NCI-H187 treated with DMSO at 0.1 percent for 48 hours (cell line): ENCODE measurements at regions not wholly inside any gene's neighbourhood (a gene's known extent, or its start where the extent isn't known, plus 50 kb on each side); places are given as distances from the start of the nearest gene placed in this dataset.
A peak's percentile ranks its signal among the peaks of the same experiment; 100 is the strongest.
"Not testable (repeated sequence)": the region's sequence is repeated elsewhere in the genome, so short reads cannot be mapped to it uniquely, and the experiment has no call there.

Experiments
- DNase-seq: peaks from one replicate; lab custom pipeline; 2025; lab: John Stamatoyannopoulos, UW

DNA sequence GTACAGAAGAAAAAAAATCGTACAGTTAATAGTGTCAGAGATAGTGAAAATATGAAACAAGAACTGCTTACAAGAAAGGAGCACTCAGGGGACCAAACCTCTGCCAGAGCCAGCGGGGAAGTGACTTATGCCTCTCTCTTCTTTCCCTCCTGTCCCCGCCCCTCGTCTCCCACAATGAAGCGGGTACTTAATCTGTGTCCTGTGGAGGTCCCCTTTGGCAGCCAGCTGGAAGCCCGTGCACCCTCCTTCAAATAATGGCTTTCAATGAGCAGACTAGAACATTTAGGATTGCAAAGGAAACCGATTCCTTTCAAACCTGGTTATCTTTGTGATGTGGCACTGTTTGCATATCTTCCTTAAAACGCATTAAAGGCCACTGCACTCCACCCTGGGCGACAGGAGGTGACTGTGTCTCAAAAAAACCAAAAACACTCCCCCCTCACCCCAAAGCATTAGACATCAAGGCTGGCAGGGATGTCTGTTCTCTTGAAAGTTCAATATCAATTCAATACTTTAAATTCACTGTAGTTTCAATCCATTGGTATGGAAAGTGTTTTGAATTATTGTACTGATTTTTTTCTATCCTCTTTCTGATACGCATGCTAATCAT is 51.7 kb downstream of the PPIAL4C start:
- DNase-seq, result not testable (repeated sequence)

DNA sequence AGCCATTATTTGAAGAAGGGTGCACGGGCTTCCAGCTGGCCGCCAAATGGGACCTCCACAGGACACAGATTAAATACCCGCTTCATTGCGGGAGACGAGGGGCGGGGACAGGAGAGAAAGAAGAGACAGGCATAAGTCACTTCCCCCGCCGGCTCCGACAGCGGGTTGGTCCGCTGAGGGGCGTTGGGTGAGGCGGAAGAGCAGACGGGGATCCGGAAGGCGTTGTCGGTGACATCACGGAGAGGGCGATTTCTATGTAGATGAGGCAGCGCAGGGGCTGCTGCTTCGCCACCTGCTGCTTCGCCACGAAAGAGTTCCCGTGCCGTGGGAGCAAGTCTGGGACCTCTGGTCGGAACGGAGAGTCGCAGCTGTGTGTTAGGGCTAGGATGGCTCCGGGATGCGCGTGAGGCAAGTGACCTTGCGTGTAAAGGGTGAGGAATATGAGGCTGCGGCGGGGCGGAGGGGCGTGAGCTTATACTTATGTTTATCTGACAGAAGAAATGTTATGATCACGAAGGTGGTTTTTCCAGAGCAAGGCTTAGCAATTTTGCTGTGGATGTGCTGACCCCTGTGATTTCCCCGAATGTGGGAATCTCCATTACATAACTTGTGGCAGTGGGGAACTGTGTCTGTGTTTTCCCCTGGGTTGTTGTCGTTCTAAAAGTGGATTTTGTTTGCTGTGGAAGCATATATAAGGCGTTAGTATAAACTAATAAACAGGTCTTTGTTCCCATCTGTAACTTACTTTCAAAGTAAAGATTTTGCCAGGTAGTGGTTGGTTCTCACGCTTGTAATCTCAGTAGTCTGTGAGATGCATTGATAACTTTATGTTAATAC is 52.9 kb downstream of the PPIAL4C start:
- DNase-seq, result peak; percentile 65

DNA sequence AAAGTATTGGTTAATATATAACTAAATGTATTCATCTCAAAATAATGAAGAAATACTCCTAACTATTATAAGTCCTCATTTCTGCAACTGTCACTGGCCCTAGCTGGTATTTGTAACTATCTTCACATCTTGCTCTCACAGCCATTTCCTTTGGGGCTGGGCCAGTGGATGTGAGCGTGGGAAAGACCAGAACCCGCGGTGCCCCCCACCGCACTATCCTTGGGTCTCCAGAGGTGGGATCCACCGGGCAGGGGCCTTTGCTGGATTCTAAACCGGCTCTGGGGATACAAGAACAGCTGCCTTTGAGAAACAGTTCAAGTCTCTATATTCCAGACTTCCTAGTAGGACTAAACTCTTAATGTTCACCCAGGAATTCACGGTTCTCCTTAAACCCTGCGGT is 54.8 kb downstream of the PPIAL4C start:
- DNase-seq, result not testable (repeated sequence)

DNA sequence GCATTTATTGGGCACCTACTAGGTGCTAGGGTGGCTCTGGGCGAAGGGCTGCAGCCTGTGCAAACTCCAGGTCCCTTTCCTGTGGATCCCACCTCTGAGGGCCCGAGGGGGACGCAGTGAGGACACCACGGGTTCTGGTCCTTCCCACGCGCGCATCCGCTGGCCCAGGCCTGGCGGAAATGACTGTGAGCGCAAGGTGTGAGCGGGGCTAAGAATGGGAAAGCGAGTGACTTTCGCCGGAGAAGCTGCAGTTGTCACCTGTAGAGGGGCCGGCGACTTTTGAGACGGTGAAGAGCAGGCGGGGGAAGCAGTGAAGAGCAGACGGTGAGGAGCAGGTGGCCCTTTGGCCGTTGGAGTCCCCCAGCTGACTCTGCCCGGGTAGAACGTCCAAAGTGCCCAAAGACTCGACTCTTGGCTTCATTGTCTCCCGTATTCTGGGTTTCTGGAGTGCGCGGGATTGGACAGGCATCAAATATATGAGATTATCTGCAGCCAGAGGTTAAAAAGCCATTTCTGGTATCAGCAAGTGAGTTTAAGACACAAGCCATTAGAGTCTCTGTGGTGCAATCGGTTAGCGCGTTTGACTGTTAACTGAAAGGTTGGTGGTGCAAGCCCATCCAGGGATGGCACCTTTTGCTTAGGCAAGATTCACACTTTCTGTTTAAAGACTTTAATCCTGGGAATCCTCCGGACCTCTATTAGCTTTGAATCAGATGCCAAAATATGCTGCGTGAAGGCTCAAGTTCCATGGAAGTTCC is 55.4 kb downstream of the PPIAL4C start:
- DNase-seq, result not testable (repeated sequence)

DNA sequence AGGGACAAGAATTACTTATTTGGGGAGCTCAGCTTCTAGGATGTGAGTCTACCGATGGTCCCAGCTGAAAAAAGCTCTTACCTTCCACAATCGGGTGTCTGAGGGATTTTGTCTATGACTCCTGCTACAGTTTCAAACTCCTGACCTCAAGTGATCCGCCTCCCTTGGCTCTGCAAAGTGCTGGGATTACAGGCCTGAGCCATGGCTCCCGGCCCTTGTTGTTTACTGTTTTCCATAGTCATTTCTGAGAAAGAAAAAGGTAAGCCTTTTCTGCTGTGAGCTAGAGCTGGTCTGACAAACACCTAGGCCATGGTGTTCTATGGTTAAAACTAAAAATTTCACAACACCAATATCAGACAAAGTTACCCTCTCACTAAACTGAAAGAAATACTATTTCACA is 57.5 kb downstream of the PPIAL4C start:
- DNase-seq, result not testable (repeated sequence)

DNA sequence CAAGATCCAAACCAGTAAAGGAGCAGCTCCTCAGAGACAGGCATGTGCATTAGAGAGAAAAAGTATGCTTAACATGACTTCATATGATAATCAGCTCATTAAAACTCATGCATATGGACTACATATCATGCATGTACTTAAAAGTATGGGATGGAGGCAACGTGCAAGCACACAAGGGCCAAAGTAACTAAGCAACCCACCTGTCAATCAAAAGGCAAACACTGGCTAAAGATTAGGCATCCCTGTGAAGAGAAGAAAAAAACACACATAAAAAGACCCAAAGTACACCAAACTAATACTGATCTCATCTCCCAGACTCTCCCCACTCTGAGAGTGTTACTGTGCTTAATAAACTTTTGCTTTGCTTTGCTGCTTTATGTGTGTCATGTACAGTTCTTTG is 61.2 kb downstream of the PPIAL4C start:
- not testable (repeated sequence) for DNase-seq

DNA sequence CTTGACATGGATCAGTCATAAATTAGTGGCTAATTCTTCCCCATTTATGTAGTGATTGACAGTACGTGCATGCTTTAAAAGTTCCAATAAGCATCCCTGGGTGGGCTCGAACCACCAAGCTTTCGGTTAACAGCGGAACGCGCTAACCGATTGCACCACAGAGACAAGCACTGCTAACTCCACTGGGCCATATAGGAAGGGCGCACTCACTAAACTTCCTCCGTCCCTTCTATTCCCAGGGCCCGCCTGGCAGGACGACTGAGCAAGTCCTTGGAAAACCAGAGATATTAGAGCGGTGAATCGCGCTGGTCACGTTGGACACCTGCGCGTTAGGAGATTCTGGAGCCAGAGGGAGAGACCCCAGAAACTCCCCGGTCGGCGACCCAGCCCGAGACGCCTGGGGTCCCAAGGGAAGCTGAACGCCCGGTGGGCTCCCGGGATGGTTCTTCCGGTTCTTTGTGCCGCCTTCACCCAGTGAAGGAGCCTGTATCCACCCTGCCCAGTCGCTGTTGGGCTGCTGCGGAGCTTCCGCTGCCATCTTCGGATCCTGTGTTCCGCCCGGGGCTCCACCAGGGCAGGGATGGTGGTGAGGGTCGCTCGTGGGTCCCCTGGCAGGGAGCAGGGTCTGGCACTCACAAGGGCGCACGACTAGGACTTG is 62.8 kb downstream of the PPIAL4C start:
- not testable (repeated sequence) for DNase-seq

DNA sequence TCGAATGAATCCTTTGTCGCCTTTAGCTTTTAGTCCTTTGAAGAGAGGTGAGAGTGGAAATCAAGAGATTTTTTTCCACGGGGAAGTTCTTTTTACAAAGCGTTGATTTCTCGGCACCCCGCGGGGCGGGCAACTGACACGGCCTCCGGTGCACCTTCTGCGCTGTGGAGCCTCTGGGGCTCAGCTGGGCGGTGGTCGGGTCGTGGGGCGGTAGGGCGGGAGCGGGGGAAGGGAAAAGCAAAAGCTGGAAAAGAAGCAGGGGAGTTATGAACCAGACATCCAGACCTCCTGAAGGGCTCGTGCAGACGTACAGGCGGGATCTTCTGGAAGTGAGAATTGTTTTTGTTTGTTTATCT is 63.3 kb downstream of the PPIAL4C start:
- not testable (repeated sequence) for DNase-seq

DNA sequence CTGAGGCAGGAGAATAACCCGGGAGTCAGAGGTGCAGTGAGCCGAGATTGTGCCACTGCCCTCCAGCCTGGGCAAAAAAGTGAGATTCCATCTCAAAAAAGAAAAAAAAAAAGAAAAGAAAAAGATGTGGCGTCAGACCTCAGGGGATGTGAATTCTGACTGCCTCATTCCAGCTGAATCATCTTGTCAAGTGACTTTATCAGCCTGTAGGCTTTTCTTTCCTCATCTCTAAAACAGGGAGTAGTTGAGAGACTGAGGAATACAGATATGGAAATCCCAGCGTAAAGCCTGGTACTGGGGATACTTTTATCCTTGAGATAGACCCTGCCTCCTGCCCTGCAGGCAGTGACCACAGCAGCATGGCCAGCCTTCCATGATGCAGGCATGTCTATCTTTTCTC is 74.1 kb downstream of the PPIAL4C start:
- not testable (repeated sequence) for DNase-seq

DNA sequence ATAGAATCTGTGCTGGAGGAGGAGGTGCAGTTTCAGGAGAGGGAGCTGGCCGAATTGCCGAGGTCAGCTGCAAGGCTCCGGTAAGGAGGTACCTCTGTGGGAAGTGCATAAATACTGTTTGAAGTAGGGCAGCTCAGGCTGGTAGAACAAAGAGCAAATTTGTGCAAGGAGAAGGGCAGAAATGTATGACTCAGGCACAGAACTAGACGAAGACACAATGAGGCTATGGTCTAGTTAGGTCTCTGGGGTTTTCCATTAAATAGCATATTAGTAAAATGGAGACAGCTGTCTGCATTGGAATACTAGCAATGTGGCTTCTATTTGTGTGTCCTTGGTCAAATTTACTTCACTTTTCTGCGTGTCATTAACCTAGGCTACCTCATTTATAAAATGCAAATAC is 74.5 kb downstream of the PPIAL4C start:
- DNase-seq, result not testable (repeated sequence)

DNA sequence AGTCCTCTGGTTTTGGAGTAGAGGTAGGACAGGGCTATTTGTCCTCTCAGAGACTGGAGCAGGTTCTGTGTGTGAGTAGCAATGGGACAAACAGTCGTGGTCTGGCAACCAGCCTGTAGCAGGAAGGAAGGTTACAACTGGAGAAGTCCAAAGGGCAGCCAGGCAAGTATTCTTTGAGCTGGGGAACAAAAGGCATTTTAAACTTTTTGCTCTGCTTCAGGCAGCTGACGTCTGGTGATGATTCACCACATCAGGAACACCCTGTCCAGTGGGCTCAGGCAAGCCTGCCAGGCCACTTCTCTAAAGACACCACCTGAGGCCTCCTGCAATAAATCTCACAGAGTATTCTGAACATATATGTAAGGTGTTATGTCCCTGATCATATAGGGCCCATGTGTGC is 81.0 kb downstream of the PPIAL4C start:
- DNase-seq, result not testable (repeated sequence)

DNA sequence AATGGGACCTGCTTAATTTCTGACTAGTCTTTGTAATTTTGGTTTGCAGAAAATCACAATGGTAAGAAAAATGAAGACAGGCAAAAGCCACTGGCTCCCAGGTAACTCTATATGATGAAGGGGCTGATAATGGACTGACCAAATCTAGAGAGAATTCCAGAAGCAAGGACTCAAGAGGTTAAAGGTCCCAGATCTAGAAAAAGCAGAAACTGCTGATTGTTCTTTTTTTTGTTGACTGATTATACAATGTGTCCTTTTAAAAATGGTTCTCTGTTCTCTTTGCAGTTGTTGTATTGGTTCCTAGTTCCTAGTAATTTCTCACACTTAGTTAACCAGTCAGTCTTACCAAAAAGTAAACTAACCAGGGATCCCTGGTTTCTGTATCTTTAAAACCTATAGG is 81.4 kb downstream of the PPIAL4C start:
- DNase-seq, result not testable (repeated sequence)

DNA sequence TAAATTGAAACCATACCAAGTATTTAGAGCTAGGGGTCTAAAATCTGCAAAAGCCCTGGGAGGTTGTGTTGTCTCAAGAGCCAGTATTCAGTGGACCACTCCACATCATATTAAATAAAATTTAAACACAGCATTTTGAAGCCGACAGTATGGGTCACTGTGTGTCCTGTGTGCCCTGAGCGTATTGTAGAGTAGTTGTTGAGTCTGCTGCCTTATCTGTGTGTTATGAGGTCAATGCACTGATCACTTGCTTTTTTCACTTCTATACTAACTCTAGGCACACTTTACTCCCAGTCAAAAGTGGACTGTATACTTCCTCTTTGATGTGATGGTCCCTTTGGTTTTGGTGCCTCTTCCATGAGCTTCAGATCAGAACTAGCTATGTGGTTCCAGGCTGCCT is 81.9 kb downstream of the PPIAL4C start:
- DNase-seq, result not testable (repeated sequence)

DNA sequence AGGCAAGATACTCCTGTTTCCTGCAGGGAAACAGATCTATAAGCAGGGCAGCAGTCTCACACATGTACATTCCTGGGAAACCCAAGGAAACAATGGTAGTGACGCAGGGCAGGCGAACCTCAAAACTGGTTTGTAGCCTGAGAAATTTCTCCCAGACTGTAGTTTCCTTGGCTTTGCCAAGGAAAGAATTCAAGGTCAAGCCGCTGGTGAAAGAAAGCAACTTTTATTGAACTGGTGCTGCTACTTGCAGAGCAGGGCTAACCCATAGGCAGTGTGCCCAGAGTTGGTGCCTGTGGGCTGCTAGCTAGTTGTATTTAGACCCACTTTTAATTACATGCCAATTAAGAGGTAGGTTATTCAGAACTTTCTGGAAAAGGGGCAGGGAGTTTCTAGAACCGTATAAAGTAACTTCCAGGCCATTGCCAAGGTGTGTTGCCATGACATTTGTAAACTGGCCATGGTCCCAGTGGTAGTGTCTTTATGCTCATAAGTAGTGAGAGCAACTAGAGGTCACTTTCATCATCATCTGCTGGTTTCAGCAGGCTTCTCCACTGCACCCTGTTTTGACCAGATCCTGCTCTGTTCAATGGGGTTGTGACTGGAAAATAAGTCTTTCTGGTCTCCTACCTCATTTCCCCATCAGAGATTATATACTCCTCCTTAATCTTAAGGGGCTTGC is 89.7 kb downstream of the PPIAL4C start:
- not testable (repeated sequence) for DNase-seq

DNA sequence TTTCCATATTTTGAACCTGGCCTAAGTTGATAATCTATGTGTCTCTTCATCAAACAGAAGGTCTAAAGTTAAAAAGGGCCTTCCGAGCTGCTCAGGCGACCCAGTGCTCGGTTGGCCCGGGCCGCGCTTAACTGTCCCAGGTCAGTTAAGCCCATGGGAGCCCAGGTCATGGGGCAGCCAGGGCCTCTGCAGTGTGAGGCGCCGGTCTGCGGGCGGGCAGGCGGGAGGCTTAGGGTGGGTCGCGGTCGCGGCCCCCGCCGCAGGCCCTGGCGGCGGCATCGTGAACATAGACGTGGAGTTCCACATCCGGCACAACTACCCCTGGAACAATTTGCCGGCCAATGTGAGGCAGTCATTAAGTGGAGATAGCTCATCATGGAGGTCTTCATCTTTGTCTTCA is 91.3 kb downstream of the PPIAL4C start:
- not testable (repeated sequence) for DNase-seq

DNA sequence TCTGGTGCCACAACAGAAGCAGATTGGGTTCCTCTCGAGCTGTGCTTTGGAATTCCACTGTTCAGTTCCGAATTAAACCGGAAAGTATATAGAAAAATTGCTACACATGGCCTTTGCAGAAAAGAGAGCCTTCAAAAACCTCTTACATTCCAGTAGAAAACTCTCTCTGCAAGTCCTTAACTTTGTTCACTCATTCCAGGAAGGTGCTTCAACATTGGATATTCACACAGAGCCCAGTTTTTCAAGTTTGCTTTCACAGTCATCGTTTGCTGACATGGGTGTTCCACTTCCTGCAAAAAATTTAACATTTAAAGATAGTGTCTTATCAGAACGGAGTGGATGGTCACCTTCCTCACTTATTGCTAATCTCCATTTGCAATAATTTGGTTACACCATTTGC is 93.7 kb downstream of the PPIAL4C start:
- DNase-seq, result not testable (repeated sequence)

DNA sequence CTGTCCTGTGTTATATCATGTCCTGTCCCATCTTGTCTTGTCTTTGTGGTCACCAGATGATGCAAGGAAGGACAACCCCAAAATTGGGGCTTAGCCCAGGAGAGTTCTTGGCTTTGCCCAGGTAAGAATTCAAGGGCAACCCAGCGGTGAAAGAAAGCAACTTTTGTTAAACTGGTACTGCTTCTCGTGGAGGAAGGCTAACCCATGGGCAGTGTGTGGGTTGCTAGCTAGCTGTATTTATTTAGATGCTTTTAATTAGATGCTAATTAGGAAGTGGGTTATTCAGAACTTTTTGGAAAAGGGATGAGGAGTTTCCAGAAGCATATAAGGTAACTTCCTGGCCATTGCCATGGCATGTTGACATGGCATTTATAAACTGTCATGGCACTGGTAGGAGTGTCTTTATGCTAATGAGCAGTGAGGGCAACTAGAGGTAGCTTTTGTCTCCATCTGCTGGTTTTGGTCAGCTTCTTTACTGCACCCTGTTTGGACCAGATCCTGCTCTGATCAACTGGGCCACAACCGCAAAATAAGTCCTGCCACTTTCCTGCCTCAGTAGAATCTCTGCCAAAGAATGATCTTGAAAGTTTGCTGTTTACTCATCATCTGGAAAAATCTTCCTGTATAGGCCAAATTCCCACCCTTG is 95.8 kb upstream of the FCGR1A start:
- DNase-seq, result not testable (repeated sequence)

DNA sequence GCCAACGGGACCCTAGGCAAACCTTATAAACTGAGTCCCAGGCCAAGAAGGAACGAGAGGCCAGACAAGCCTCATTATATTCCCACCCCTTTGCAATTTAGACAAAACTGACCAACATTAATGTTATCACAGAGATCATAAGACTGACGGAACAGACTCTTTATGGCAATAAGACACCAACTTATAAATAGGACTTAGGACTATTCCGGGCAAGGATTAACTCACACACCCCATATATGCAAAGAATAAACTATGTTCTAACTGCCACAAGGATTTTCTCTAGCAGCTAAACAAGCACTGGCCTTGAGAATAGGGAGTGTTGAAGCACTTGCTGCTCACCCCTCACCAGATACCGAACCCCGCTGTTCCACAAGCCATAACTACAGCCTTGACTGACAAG is 91.1 kb upstream of the FCGR1A start:
- not testable (repeated sequence) for DNase-seq

DNA sequence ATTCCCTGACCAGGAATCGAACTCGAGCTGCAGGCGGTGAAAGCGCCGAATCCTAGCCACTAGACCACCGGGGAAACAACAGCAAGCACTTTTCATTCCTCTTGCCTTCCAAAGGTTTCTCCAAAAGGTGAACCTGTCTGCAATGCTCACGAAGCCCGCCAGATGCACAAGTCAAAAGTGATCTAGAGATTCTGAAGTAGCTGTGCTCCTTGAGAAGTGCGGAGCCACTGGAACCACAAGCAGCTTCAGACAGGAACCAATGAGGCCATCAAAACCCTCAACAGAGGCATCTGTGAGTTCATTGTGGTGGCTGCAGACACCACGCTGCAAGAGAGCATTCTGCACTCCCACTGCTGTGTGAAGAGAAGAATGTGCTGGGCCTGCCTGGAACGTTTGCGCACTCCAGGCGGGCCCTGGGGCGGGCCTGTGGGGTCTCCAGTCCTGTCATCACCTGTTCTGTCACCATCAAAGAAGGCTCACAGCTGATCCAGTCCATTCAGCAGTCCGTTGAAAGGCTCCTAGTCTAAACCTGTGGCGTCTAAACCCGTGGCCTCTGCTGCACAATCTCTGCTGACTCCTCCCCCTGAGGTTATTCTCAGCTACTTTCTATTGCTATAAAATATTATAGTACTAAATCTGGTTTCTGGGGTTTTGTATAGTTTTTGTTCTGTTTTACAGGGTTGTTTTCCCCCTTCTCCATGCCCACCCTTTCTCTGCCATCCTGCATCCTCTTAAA is 89.5 kb upstream of the FCGR1A start:
- not testable (repeated sequence) for DNase-seq

DNA sequence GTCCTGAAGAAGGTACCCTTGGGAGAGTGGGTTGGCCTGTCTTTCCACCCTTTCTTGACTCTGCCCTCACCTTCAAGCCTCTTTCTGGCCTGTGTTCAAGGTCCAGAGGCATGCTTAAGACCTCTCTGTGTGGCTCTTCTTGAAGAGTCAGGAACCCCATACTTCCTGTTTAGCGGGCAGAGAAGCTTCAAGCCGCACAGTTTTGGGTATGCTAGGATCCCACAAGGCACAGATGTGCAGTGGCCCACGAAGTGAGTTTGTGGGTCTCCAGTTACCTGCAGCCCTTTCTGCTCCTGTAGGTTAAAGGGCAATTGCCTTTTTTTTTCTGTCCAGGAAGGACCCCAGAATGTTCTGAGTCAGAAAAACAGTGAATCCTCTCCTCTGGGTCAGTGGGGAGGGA is 87.4 kb upstream of the FCGR1A start:
- not testable (repeated sequence) for DNase-seq
